ENCODE measurements at regions not wholly inside any gene's neighbourhood (a gene's known extent, or its start where the extent isn't known, plus 50 kb on each side); places are given as distances from the start of the nearest gene placed in this dataset.
A peak's percentile ranks its signal among the peaks of the same experiment; 100 is the strongest.

GRCh38 chr11:19347911-19348310 lies 107.2 kb upstream of the E2F8 start:
- no peak overlapping the region for H3K4me3 Mint-ChIP-seq (ENCODE audit: unreplicated experiment)
- peaks cover 17% of the 10 kb centered on the region for H3K4me1 Mint-ChIP-seq (ENCODE audit: low read depth)
- TF ChIP-seq CTCF (IDR thresholded peaks at IDR 0.05) = no peak

GRCh38 chr11:19345848-19346681 lies 105.3 kb upstream of the E2F8 start:
- H3K36me3 Mint-ChIP-seq (ENCODE audit: low read depth) = no peaks in the 10 kb centered on the region
- peak overlapping the region; percentile 65 for H3K4me3 Mint-ChIP-seq (ENCODE audit: unreplicated experiment)
- peaks cover 85% of the 10 kb centered on the region for H3K27me3 Mint-ChIP-seq (ENCODE audit: low read depth)
- H3K9me3 Mint-ChIP-seq (ENCODE audit: low read depth) = no peaks in the 10 kb centered on the region
- no peak for TF ChIP-seq CTCF (IDR thresholded peaks at IDR 0.05)
- no peak overlapping the region for H3K27ac Mint-ChIP-seq (ENCODE audit: unreplicated experiment)
- H3K4me1 Mint-ChIP-seq (ENCODE audit: low read depth) = peaks cover 17% of the 10 kb centered on the region
- DNase-seq (ENCODE audit: low spot score) = no peak

More at GRCh38 chr11:19347911-19348310, 107.2 kb upstream of the E2F8 start:
- Mint-ChIP-seq H3K9me3 (ENCODE audit: low read depth) (no peaks in the 10 kb centered on the region), H3K27me3 (ENCODE audit: low read depth) (peaks cover 81% of the 10 kb centered on the region), H3K36me3 (ENCODE audit: low read depth) (no peaks in the 10 kb centered on the region), H3K27ac (ENCODE audit: unreplicated experiment) (no peak overlapping the region)
- no peak for DNase-seq (ENCODE audit: low spot score)

GRCh38 chr11:19345519-19345847 lies 104.7 kb upstream of the E2F8 start:
- H3K27me3 Mint-ChIP-seq (ENCODE audit: low read depth) = peaks cover 85% of the 10 kb centered on the region
- no peak for DNase-seq (ENCODE audit: low spot score)

GRCh38 chr11:19344661-19345518 lies 104.1 kb upstream of the E2F8 start:
- Mint-ChIP-seq H3K27me3 (ENCODE audit: low read depth) (peaks cover 85% of the 10 kb centered on the region), H3K9me3 (ENCODE audit: low read depth) (no peaks in the 10 kb centered on the region), H3K36me3 (ENCODE audit: low read depth) (no peaks in the 10 kb centered on the region), H3K4me1 (ENCODE audit: low read depth) (peaks cover 17% of the 10 kb centered on the region), H3K4me3 (ENCODE audit: unreplicated experiment) (peak overlapping the region; percentile 65), H3K27ac (ENCODE audit: unreplicated experiment) (no peak overlapping the region)
- no peak for TF ChIP-seq CTCF (IDR thresholded peaks at IDR 0.05)
- DNase-seq (ENCODE audit: low spot score) = peak; percentile 84

More at GRCh38 chr11:19345519-19345847, 104.7 kb upstream of the E2F8 start:
- Mint-ChIP-seq H3K27ac (ENCODE audit: unreplicated experiment) (no peak overlapping the region), H3K9me3 (ENCODE audit: low read depth) (no peaks in the 10 kb centered on the region), H3K36me3 (ENCODE audit: low read depth) (no peaks in the 10 kb centered on the region), H3K4me1 (ENCODE audit: low read depth) (peaks cover 17% of the 10 kb centered on the region), H3K4me3 (ENCODE audit: unreplicated experiment) (peak overlapping the region; percentile 65)
- TF ChIP-seq CTCF (IDR thresholded peaks at IDR 0.05) = no peak

GRCh38 chr11:19342036-19342435 lies 101.3 kb upstream of the E2F8 start:
- H3K4me3 Mint-ChIP-seq (ENCODE audit: unreplicated experiment) = no peak overlapping the region
- H3K27ac Mint-ChIP-seq (ENCODE audit: unreplicated experiment) = no peak overlapping the region
- no peak for DNase-seq (ENCODE audit: low spot score)
- H3K4me1 Mint-ChIP-seq (ENCODE audit: low read depth) = peaks cover 17% of the 10 kb centered on the region
- no peaks in the 10 kb centered on the region for H3K9me3 Mint-ChIP-seq (ENCODE audit: low read depth)
- TF ChIP-seq CTCF (IDR thresholded peaks at IDR 0.05) = no peak
- H3K36me3 Mint-ChIP-seq (ENCODE audit: low read depth) = no peaks in the 10 kb centered on the region
- peaks cover 85% of the 10 kb centered on the region for H3K27me3 Mint-ChIP-seq (ENCODE audit: low read depth)

Data from chondrocyte (in vitro differentiated cells).